Memory B cell (primary cell): ENCODE measurements at regions not wholly inside any gene's neighbourhood (a gene's known extent, or its start where the extent isn't known, plus 50 kb on each side); places are given as distances from the start of the nearest gene placed in this dataset.
"Not testable (repeated sequence)": the region's sequence is repeated elsewhere in the genome, so short reads cannot be mapped to it uniquely, and the experiment has no call there.

Source experiments
- ATAC-seq: fragments of 150-1000 bp; cut with Tn5 transposase; 2 replicates; pipeline ENCODE4 v1.10.0; 2021; ENCODE audit warnings: low read depth, mild to moderate bottlenecking, moderate library complexity
- DNase-seq, 2 donors: peaks; one replicate each; pipeline ENCODE4 v3.0.0; 2022; ENCODE audit warnings: low spot score in 2 of 2
- H3K27ac Mint-ChIP-seq: one replicate; pipeline ENCODE4 v1.8.0; 2022; ENCODE audit warnings: mild to moderate bottlenecking, moderate library complexity, mixed read lengths
- H3K27me3 Mint-ChIP-seq: one replicate; pipeline ENCODE4 v1.8.0; 2022; ENCODE audit warnings: mixed read lengths
- H3K36me3 Mint-ChIP-seq: one replicate; pipeline ENCODE4 v1.8.0; 2022; ENCODE audit warnings: mild to moderate bottlenecking, mixed read lengths
- H3K4me1 Mint-ChIP-seq: one replicate; pipeline ENCODE4 v1.8.0; 2022; ENCODE audit warnings: mixed read lengths
- H3K4me3 Mint-ChIP-seq: one replicate; pipeline ENCODE4 v1.8.0; 2022; ENCODE audit warnings: mild to moderate bottlenecking, moderate library complexity, mixed read lengths
- H3K9me3 Mint-ChIP-seq: one replicate; pipeline ENCODE4 v1.8.0; 2022; ENCODE audit warnings: mixed read lengths

DNA sequence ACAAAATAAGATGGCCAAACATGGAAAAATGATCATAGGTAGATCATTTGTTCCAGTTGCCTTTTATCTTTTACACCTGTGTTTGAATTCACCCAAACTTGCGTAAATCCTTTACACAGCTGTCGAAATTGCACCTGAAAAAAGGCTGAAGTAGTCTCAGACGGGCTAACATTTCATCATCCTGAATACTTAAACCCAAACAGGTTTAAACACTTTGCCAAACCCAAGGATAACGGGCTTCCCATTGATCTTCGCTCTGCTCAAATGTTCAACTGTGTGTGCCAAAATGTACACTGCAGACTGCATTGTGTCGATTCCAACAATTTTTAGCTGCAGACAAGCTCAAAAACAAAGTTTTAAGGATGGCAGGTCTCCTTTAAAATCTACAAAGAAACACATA is 288.7 kb upstream of the DDHD1 start:
- peaks cover 2% of the 10 kb centered on the region for H3K9me3 Mint-ChIP-seq
- no peak overlapping the region for H3K4me3 Mint-ChIP-seq
- H3K27ac Mint-ChIP-seq, result no peak overlapping the region
- DNase-seq (no peak), ATAC-seq (no peak)
- H3K36me3 Mint-ChIP-seq, result no peaks in the 10 kb centered on the region
- H3K4me1 Mint-ChIP-seq, result no peaks in the 10 kb centered on the region
- peaks cover 2% of the 10 kb centered on the region for H3K27me3 Mint-ChIP-seq

GRCh38 chr14:53437858-53438257 is 284.7 kb upstream of the DDHD1 start:
- Mint-ChIP-seq H3K27me3 (peaks cover 2% of the 10 kb centered on the region), H3K9me3 (peaks cover 2% of the 10 kb centered on the region), H3K4me1 (no peaks in the 10 kb centered on the region), H3K27ac (no peak overlapping the region), H3K4me3 (no peak overlapping the region), H3K36me3 (no peaks in the 10 kb centered on the region)
- DNase-seq, result no peak
- ATAC-seq, result no peak

GRCh38 chr14:53432378-53432802 is 279.3 kb upstream of the DDHD1 start:
- no peaks in the 10 kb centered on the region for H3K9me3 Mint-ChIP-seq
- no peak overlapping the region for H3K27ac Mint-ChIP-seq
- no peaks in the 10 kb centered on the region for H3K36me3 Mint-ChIP-seq
- ATAC-seq, result peak; percentile 53
- H3K4me3 Mint-ChIP-seq, result no peak overlapping the region
- H3K4me1 Mint-ChIP-seq, result no peaks in the 10 kb centered on the region
- H3K27me3 Mint-ChIP-seq, result no peaks in the 10 kb centered on the region
- no peak for DNase-seq

GRCh38 chr14:53430870-53431269 is 277.7 kb upstream of the DDHD1 start:
- no peaks in the 10 kb centered on the region for H3K4me1 Mint-ChIP-seq
- DNase-seq (no peak), ATAC-seq (no peak)
- no peak overlapping the region for H3K4me3 Mint-ChIP-seq
- no peaks in the 10 kb centered on the region for H3K27me3 Mint-ChIP-seq
- H3K9me3 Mint-ChIP-seq, result peaks cover 7% of the 10 kb centered on the region
- no peaks in the 10 kb centered on the region for H3K36me3 Mint-ChIP-seq
- H3K27ac Mint-ChIP-seq, result no peak overlapping the region

DNA sequence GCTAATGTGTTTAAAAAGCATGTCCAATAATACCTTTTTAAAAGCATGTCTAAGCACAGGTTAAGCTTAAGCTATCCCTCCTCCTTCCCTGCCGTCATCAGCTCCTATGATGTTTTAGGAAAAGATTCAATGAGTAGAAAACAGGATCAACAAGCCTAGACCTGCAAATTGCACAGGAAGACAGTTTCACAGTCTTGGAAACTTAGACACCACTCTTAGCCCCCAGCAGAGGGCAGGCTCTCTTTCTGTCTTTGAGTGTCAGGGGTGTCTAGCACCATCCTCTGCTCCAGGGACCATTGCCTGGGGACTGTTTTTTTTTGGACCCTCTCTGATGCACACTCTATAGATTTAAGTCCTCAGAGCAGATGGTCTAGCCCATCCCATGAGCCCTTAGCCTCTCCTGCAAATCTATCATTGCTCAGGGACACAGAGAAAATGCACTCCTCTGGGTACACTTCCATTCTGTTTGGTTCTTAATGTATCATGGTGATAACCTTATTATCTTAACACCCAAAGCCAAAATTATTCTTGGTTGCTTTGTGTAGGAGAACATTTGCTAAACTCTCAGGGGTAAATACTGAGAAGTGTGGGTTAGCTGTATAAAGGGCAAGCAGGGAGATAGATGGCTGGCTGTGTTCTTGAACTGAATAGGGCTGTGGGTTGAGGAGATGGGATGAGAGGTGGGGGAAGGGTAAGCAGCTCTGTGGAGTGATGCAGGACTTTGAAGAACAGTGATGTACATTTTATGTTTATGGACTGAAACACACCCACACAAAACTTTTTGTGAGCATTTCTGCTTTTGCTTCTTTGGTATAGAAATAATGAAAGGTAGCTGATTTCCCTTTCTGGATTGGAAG is 259.9 kb upstream of the DDHD1 start:
- Mint-ChIP-seq H3K27ac (no peak overlapping the region), H3K4me3 (no peak overlapping the region), H3K4me1 (no peaks in the 10 kb centered on the region), H3K9me3 (peaks cover 11% of the 10 kb centered on the region), H3K36me3 (peaks cover 5% of the 10 kb centered on the region), H3K27me3 (peaks cover 2% of the 10 kb centered on the region)
- DNase-seq, result no peak
- no peak for ATAC-seq

- no peak for DNase-seq
- H3K27me3 Mint-ChIP-seq, result no peaks in the 10 kb centered on the region
Measured at GRCh38 chr14:53411125-53411524, 258.0 kb upstream of the DDHD1 start.

DNA sequence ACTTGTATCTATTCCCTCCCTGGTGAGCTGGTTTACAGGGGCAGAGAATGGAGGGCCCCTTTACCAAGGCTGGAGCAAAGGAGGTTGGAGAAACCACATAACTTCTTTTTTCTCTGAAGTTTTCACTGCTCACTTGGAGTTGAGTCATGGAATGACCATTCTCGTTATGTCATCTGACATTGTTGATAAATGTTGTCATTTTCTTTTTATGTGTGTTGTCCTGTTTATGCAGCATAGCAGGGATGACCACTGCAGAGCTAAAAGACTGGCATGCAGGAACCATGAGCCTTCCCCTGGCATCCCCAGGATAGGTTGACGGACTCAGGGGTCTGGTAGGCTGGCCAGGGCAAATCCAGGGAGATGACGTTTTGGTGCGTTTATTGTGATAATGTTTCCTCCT is 256.8 kb upstream of the DDHD1 start:
- Mint-ChIP-seq H3K4me1 (no peaks in the 10 kb centered on the region), H3K4me3 (no peak overlapping the region), H3K36me3 (no peaks in the 10 kb centered on the region), H3K27ac (no peak overlapping the region), H3K27me3 (no peaks in the 10 kb centered on the region), H3K9me3 (no peaks in the 10 kb centered on the region)
- DNase-seq (no peak), ATAC-seq (no peak)

More at GRCh38 chr14:53411125-53411524, 258.0 kb upstream of the DDHD1 start:
- ATAC-seq, result no peak
- Mint-ChIP-seq H3K27ac (no peak overlapping the region), H3K4me1 (no peaks in the 10 kb centered on the region), H3K4me3 (no peak overlapping the region), H3K36me3 (no peaks in the 10 kb centered on the region), H3K9me3 (peaks cover 1% of the 10 kb centered on the region)

DNA sequence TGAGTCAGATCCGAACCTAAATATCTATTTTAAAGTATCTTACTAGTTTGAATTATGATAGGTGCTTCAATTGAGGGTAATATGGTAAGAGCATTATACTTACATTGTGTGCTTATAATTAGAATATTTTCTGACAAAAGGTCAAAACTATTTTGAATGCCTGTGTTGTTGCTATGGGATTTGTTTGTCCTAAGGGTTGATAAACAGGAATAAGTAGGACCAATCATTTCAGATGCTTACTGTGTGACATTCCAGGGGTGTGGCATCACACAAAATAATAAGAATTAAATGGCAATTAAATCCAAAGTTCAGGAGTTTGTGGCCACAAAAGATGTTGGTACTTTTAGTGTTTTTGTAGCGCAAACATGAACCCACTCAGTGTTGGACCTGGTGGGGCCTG is 256.2 kb upstream of the DDHD1 start:
- no peaks in the 10 kb centered on the region for H3K27me3 Mint-ChIP-seq
- ATAC-seq (no peak), DNase-seq (no peak)
- H3K4me1 Mint-ChIP-seq, result no peaks in the 10 kb centered on the region
- H3K27ac Mint-ChIP-seq, result no peak overlapping the region
- H3K9me3 Mint-ChIP-seq, result no peaks in the 10 kb centered on the region
- H3K4me3 Mint-ChIP-seq, result no peak overlapping the region
- H3K36me3 Mint-ChIP-seq, result no peaks in the 10 kb centered on the region

DNA sequence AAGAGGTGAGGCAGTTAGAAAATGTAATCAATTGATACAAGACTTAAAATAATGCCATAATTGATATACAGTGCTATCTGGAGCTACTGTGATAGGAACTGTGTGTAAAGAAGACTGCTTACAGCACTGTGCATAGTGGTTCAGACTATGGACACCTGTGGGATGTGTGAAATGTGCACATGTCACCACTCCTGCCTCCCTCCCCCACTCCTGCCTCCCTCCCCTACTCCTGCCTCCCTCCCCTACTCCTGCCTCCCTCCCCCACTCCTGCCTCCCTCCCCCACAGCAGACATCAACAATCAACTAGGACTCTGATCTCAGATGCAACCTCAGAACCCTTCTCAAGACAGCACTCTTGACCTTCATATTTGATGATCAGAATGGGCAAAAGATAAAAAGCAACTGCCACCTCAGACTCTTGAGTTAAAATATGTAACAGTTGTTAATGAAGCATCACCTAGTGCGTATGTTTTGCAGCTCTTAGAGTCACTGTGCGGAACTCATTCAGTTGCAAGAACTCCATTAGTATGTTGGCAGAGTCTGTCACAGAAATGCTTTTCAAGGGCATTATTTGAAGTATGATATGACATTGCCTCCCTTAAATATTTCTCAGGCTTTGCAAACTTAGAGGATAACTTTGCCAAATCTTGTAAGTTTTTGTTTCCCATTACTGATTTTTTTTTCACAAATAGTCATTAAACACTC is 255.2 kb upstream of the DDHD1 start:
- Mint-ChIP-seq H3K4me3 (no peak overlapping the region), H3K27ac (no peak overlapping the region), H3K27me3 (no peaks in the 10 kb centered on the region), H3K9me3 (no peaks in the 10 kb centered on the region), H3K4me1 (no peaks in the 10 kb centered on the region), H3K36me3 (no peaks in the 10 kb centered on the region)
- no peak for DNase-seq
- no peak for ATAC-seq

GRCh38 chr14:53406519-53406918 is 253.4 kb upstream of the DDHD1 start:
- Mint-ChIP-seq H3K9me3 (no peaks in the 10 kb centered on the region), H3K4me1 (no peaks in the 10 kb centered on the region), H3K27me3 (no peaks in the 10 kb centered on the region), H3K27ac (no peak overlapping the region), H3K4me3 (no peak overlapping the region), H3K36me3 (no peaks in the 10 kb centered on the region)
- ATAC-seq (no peak), DNase-seq (no peak)

DNA sequence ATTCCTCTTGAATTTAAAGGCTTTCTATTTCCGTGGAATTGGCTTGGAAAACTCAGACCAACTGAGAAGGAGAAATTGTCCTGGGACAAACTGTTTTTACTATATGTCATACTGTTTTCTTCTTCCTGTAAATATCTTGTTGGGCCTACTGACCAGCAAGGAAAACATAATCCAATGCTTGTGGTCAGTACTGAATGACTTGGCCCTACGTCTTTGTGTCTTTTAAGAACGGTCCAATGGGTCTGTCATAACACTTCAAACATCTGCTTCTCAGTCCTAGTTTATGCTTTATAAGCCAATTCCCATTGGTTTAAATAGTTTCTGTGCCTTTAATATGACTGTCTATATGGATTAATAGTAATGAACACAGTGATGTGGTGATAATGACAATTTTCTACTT is 248.5 kb upstream of the DDHD1 start:
- no peak overlapping the region for H3K27ac Mint-ChIP-seq
- peaks cover 2% of the 10 kb centered on the region for H3K27me3 Mint-ChIP-seq
- ATAC-seq, result no peak
- H3K4me1 Mint-ChIP-seq, result no peaks in the 10 kb centered on the region
- H3K9me3 Mint-ChIP-seq, result peaks cover 4% of the 10 kb centered on the region
- H3K4me3 Mint-ChIP-seq, result no peak overlapping the region
- no peak for DNase-seq
- H3K36me3 Mint-ChIP-seq, result no peaks in the 10 kb centered on the region

- peaks cover 14% of the 10 kb centered on the region for H3K9me3 Mint-ChIP-seq
- peaks cover 2% of the 10 kb centered on the region for H3K27me3 Mint-ChIP-seq
- DNase-seq (no peak), ATAC-seq (no peak)
- no peak overlapping the region for H3K27ac Mint-ChIP-seq
- H3K36me3 Mint-ChIP-seq, result peaks cover 4% of the 10 kb centered on the region
- no peak overlapping the region for H3K4me3 Mint-ChIP-seq
- no peaks in the 10 kb centered on the region for H3K4me1 Mint-ChIP-seq
Measured at GRCh38 chr14:53399057-53399456, 245.9 kb upstream of the DDHD1 start.

DNA sequence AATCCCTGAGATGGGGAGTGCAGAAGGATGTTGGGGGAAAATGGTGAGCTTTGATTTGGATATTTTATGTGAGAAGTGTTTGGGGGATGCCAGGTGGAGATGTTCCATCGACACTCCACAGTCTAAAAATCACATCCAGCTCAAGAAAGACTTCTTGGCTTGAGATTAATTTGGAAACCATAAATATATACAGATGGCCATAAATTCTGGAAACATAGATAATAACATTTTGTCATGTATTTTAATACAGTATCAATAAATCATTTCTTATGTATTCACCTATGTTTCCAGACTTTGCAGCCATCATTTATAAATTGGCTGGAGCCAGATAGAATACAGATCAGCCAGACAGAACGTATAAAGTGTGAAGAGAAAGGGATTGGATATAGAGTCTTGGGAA is 245.5 kb upstream of the DDHD1 start:
- no peaks in the 10 kb centered on the region for H3K4me1 Mint-ChIP-seq
- H3K9me3 Mint-ChIP-seq, result peaks cover 14% of the 10 kb centered on the region
- H3K27me3 Mint-ChIP-seq, result peaks cover 2% of the 10 kb centered on the region
- DNase-seq (no peak), ATAC-seq (no peak)
- H3K4me3 Mint-ChIP-seq, result no peak overlapping the region
- H3K36me3 Mint-ChIP-seq, result peaks cover 4% of the 10 kb centered on the region
- no peak overlapping the region for H3K27ac Mint-ChIP-seq

DNA sequence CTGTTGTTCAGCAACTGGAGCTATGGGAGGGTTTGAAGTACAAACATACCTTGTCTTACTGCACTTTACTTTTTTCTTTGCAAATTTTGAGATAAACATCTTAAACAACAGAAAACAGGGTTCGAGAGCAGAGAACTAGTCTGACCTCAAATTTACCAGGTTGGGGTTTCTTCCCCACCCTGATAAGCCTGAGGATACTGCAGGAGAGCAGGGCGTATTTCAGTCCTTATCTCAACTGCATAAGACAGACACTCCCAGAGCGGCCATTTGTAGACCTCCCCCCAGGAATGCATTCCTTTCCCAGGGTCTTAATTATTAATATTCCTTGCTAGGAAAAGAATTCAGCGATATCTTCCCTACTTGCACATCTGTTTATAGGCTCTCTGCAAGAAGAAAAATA is 242.1 kb upstream of the DDHD1 start:
- not testable (repeated sequence) for H3K4me1 Mint-ChIP-seq, ATAC-seq, H3K27ac Mint-ChIP-seq, H3K27me3 Mint-ChIP-seq, H3K4me3 Mint-ChIP-seq, H3K36me3 Mint-ChIP-seq, DNase-seq
- H3K9me3 Mint-ChIP-seq, result peaks cover 15% of the 10 kb centered on the region
